ENCODE measurements at regions not wholly inside any gene's neighbourhood (a gene's known extent, or its start where the extent isn't known, plus 50 kb on each side); places are given as distances from the start of the nearest gene placed in this dataset.

DNA sequence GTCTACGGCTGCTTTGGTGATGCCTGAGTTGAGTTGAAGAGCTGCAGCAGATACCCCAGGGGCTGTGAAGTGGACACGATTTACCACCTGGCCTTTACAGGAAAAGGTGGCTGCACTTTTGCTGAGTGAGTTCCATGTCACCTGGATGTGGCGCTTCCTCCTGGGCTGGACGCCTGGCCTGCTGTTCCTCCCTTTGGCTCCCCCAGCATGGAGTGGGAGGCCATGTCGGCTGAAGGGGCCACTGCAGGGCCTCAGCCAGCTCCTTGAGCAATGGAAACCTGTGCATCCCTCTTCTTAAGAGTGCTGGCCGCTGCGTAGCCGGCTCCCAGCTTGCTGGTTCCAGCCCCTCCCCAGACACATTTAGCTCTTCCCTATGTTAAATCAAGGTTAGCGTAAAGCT lies 221.0 kb downstream of the GLRX3 start:
- no peak for TF ChIP-seq MYC (IDR thresholded peaks at IDR 0.05; ENCODE audit: borderline replicate concordance, low read length)
- no peak for TF ChIP-seq CBX8 (IDR thresholded peaks at IDR 0.05)
- TF ChIP-seq HEYL (CRISPR knock-in tag; IDR thresholded peaks at IDR 0.05) = no peak
- H3K4me1 ChIP-seq = no peaks in the 10 kb centered on the region
- DNase-seq (ENCODE audit: low read depth in 1 of 2, low spot score in 1 of 2) (no peak), ATAC-seq (no peak), FAIRE-seq (no peak)
- no peak overlapping the region for H3K27ac ChIP-seq
- H3K4me3 ChIP-seq = no peak overlapping the region
- H3K4me2 ChIP-seq = no peak overlapping the region
- H3K9me3 ChIP-seq = no peaks in the 10 kb centered on the region
- POLR2A ChIA-PET = no interaction called here
- 34% methylated on average over 9 of the region's 9 CpGs for WGBS (ENCODE audit: missing lambda C conversion rate)
- CTCF ChIA-PET = no interaction called here

DNA sequence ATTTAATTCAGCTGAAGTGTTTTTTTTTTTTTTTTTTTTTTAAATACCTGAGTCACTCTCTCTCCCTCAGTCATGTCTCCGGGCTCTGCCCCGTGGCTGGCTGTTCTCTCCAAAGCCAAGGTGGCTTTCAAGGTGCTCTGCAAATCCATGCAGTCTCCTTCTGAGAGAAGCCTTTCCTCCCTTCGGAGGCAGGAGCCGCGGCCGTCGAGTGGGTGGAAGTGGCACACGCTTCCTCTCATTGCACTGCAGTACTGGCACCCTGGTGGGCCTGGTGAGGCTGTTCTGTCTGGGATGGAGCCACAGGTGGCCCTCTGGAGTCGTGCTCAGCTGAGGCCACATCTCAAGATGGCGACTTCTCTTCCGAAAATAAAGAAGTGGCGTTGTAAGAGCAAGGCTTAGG lies 221.8 kb downstream of the GLRX3 start:
- DNase-seq (ENCODE audit: low read depth in 1 of 2, low spot score in 1 of 2) (no peak), FAIRE-seq (no peak), ATAC-seq (no peak)
- WGBS (ENCODE audit: missing lambda C conversion rate) = 8% methylated on average over 6 of the region's 12 CpGs
- H3K4me1 ChIP-seq = no peaks in the 10 kb centered on the region
- ChIA-PET POLR2A (no interaction called here), CTCF (interaction anchor here (0.8 kb wide), 1 partner anchor 13 kb away, joined by 4 read pairs; no protein-coding TSS in a partner anchor)
- H3K27ac ChIP-seq = no peak overlapping the region
- TF ChIP-seq GATA3 (IDR thresholded peaks at IDR 0.05; ENCODE audit: borderline replicate concordance) (no peak), CBX2 (IDR thresholded peaks at IDR 0.05; ENCODE audit: borderline replicate concordance, low read depth) (no peak), KDM1A (IDR thresholded peaks at IDR 0.05; ENCODE audit: low read depth) (no peak), ZNF302 (CRISPR knock-in tag; IDR thresholded peaks at IDR 0.05) (no peak), MYC (IDR thresholded peaks at IDR 0.05; ENCODE audit: borderline replicate concordance, low read length) (no peak), MAZ (IDR thresholded peaks at IDR 0.05; ENCODE audit: borderline replicate concordance, low read depth, low read length) (no peak), SREBF2 (IDR thresholded peaks at IDR 0.05) (no peak), POLR2A (IDR thresholded peaks at IDR 0.05; ENCODE audit: low read length) (no peak)
- TF ChIP-seq, protein P1, sequence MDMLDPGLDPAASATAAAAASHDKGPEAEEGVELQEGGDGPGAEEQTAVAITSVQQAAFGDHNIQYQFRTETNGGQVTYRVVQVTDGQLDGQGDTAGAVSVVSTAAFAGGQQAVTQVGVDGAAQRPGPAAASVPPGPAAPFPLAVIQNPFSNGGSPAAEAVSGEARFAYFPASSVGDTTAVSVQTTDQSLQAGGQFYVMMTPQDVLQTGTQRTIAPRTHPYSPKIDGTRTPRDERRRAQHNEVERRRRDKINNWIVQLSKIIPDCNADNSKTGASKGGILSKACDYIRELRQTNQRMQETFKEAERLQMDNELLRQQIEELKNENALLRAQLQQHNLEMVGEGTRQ (IDR thresholded peaks at IDR 0.05) = no peak
- TF ChIP-seq, protein P2, sequence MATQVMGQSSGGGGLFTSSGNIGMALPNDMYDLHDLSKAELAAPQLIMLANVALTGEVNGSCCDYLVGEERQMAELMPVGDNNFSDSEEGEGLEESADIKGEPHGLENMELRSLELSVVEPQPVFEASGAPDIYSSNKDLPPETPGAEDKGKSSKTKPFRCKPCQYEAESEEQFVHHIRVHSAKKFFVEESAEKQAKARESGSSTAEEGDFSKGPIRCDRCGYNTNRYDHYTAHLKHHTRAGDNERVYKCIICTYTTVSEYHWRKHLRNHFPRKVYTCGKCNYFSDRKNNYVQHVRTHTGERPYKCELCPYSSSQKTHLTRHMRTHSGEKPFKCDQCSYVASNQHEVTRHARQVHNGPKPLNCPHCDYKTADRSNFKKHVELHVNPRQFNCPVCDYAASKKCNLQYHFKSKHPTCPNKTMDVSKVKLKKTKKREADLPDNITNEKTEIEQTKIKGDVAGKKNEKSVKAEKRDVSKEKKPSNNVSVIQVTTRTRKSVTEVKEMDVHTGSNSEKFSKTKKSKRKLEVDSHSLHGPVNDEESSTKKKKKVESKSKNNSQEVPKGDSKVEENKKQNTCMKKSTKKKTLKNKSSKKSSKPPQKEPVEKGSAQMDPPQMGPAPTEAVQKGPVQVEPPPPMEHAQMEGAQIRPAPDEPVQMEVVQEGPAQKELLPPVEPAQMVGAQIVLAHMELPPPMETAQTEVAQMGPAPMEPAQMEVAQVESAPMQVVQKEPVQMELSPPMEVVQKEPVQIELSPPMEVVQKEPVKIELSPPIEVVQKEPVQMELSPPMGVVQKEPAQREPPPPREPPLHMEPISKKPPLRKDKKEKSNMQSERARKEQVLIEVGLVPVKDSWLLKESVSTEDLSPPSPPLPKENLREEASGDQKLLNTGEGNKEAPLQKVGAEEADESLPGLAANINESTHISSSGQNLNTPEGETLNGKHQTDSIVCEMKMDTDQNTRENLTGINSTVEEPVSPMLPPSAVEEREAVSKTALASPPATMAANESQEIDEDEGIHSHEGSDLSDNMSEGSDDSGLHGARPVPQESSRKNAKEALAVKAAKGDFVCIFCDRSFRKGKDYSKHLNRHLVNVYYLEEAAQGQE (IDR thresholded peaks at IDR 0.05) = no peak
- TF ChIP-seq, protein P3, sequence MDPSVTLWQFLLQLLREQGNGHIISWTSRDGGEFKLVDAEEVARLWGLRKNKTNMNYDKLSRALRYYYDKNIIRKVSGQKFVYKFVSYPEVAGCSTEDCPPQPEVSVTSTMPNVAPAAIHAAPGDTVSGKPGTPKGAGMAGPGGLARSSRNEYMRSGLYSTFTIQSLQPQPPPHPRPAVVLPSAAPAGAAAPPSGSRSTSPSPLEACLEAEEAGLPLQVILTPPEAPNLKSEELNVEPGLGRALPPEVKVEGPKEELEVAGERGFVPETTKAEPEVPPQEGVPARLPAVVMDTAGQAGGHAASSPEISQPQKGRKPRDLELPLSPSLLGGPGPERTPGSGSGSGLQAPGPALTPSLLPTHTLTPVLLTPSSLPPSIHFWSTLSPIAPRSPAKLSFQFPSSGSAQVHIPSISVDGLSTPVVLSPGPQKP (IDR thresholded peaks at IDR 0.05; ENCODE audit: low read depth, low read length) = no peak
- H3K4me2 ChIP-seq = no peak overlapping the region
- no peak overlapping the region for H3K4me3 ChIP-seq
- H3K9me3 ChIP-seq = no peaks in the 10 kb centered on the region; the same call in 2 of the 3 replicates

DNA sequence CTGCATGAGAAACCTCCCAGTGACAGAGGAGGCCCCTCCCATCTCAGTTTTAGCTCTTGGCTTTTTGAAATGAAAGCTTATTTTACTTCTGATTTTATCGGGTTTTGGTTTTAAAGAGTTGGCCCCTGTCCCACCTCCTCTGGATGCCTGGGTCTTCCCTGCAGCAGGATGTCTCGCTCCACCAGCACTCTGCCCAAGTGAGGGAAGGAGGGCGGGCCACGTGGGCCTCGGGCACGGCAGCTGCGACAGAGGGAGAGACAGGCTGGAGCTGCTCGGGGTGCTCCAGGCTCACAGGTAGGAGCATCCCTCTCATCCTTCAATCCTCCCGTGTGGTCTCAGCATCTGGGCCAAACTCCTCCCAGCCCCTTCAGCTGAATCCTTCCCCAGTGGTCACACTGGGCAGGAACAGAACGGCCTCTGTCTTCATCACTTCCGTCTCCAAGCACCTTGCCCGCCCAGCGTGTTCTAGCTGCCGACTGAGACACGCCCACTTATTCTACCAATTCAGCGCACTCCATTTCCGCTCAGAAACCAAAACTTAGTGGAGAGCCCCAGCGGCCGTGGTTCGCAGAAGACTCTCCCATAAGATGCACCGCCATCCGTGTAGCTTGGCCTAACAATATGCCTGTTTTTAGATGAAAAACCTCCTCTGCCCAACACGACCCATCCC lies 222.9 kb downstream of the GLRX3 start:
- no peak overlapping the region for H3K4me3 ChIP-seq
- ATAC-seq (no peak), DNase-seq (ENCODE audit: low read depth in 1 of 2, low spot score in 1 of 2) (no peak), FAIRE-seq (no peak)
- H3K27ac ChIP-seq = no peak overlapping the region
- no peaks in the 10 kb centered on the region; the same call in 2 of the 3 replicates for H3K9me3 ChIP-seq
- 30% methylated on average over 21 of the region's 23 CpGs for WGBS (ENCODE audit: missing lambda C conversion rate)
- CTCF ChIA-PET = interaction anchor here (0.8 kb wide), 1 partner anchor 12 kb away, joined by 4 read pairs; no protein-coding TSS in a partner anchor
- no peak overlapping the region for H3K4me2 ChIP-seq
- POLR2A ChIA-PET = no interaction called here
- TF ChIP-seq RNF2 (IDR thresholded peaks at IDR 0.05; ENCODE audit: borderline replicate concordance, low read depth) (no peak), FOSL2 (IDR thresholded peaks at IDR 0.05) (no peak), FOSL2 (CRISPR knock-in tag; IDR thresholded peaks at IDR 0.05) (no peak), KDM5A (IDR thresholded peaks at IDR 0.05) (no peak), NFE2L2 (conservative IDR thresholded peaks at IDR 0.05; ENCODE audit: low read length) (no peak), BHLHE40 (IDR thresholded peaks at IDR 0.05; ENCODE audit: low read depth, low read length) (no peak), EP300 (IDR thresholded peaks at IDR 0.05) (no peak), KDM1A (IDR thresholded peaks at IDR 0.05; ENCODE audit: low read depth) (no peak), NR3C1 (IDR thresholded peaks at IDR 0.05) (no peak)
- TF ChIP-seq, protein P3 (IDR thresholded peaks at IDR 0.05; ENCODE audit: low read depth, low read length) = no peak
- TF ChIP-seq, protein P4, sequence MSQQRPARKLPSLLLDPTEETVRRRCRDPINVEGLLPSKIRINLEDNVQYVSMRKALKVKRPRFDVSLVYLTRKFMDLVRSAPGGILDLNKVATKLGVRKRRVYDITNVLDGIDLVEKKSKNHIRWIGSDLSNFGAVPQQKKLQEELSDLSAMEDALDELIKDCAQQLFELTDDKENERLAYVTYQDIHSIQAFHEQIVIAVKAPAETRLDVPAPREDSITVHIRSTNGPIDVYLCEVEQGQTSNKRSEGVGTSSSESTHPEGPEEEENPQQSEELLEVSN (IDR thresholded peaks at IDR 0.05; ENCODE audit: borderline replicate concordance, low read depth) = no peak
- TF ChIP-seq, protein P5, sequence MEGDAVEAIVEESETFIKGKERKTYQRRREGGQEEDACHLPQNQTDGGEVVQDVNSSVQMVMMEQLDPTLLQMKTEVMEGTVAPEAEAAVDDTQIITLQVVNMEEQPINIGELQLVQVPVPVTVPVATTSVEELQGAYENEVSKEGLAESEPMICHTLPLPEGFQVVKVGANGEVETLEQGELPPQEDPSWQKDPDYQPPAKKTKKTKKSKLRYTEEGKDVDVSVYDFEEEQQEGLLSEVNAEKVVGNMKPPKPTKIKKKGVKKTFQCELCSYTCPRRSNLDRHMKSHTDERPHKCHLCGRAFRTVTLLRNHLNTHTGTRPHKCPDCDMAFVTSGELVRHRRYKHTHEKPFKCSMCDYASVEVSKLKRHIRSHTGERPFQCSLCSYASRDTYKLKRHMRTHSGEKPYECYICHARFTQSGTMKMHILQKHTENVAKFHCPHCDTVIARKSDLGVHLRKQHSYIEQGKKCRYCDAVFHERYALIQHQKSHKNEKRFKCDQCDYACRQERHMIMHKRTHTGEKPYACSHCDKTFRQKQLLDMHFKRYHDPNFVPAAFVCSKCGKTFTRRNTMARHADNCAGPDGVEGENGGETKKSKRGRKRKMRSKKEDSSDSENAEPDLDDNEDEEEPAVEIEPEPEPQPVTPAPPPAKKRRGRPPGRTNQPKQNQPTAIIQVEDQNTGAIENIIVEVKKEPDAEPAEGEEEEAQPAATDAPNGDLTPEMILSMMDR (IDR thresholded peaks at IDR 0.05) = no peak
- no peaks in the 10 kb centered on the region for H3K4me1 ChIP-seq

All from A549 (cell line).